ENCODE measurements at regions not wholly inside any gene's neighbourhood (a gene's known extent, or its start where the extent isn't known, plus 50 kb on each side); places are given as distances from the start of the nearest gene placed in this dataset.

GRCh38 chr3:115450036-115450435 lies 173.3 kb upstream of the GAP43 start:
- no peak for DNase-seq

DNA sequence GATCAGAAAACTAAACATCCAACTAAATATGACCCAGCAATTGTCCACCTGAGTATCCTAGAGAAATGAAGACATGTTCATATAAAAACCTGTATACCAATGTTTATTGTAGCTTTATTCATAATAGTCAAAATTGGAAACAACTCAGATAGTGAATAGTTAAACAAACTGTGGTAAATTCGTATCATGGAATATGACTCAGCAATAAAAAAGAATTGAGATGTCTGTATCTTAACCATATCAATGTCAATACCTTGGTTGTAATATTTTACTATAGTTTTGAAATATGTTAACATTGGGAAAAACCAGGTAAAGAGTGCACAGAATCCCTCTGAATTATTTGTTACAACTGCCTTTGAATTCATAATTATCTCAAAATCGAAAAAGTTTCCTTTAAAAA lies 159.3 kb upstream of the GAP43 start:
- no peak for DNase-seq

DNA sequence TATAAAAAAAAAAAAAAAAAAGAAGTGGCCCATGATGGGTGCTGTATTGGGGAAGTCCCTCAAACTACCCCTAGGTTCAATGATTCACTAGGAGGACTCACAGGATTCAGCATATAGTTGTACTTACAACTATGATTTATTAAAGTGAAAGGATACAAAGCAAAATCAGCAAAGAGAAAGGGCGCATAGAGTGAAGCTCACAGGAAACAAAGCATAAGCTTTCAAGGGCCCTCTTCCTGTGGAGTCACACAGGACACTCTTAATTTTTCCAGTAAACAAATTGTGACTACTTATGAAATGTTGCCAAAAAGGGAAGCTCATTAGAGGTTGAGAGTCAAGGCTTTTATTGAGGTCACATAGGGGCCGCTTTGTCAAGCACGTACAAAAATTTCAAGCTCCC lies 153.7 kb upstream of the GAP43 start:
- no peak for DNase-seq

DNA sequence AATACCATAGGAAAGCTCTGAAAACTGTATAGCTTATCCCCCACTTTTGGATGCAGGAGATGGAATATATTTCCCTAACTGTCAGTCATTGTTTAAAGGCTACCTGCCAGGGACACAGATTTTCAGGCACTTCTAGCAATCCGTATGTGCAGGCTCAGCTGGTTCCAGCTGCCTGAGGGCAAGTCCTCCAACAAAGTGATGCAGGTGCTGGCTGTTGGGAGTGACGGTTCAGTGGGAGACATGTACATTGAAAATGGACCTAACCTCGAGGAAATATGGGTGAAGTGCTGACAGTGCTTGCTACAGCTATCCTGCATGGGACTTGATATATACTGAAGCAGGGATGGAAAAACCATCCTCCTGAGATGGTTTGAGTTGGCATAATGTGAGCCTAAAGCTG lies 153.1 kb upstream of the GAP43 start:
- DNase-seq: no peak

DNA sequence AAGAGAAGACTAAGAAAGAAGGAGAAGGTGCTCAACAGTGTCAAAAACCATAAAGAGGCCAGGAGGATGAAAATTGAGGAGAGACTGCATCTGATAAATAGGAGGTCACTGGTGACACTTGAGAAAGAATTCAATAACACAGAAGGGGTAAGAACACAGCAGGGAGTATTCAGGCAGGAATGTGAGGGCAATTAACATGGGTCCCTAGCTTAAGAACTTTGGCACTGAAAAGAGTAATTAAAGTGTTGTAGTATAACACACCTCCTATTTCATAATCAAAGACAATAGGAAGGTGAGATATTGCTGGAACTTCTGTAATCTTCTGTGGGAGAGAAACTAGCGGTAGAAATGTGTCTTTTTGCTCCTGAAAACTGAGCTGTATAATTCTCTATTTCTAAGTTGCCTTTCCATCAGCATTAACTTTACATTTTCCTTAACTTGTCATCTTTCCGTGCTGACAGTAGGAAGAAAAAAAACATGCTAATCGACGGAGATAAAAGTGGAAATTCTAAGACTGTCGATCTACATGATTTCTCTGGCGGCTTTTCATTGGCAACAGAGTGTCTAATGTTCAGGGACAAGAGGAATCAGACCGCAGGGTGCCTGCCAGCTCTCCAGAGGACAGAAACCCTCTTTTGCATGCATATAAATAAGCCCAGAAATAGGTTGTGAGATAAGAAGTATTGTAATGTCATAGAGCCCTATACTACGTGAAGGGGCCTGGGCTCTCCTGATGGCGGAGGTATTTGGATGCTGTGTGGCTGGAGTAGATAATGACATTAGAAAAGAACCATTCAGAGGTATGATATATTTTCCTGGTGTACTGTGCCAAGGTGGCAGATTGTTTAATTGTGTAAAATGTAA lies 147.9 kb upstream of the GAP43 start:
- DNase-seq: no peak

DNA sequence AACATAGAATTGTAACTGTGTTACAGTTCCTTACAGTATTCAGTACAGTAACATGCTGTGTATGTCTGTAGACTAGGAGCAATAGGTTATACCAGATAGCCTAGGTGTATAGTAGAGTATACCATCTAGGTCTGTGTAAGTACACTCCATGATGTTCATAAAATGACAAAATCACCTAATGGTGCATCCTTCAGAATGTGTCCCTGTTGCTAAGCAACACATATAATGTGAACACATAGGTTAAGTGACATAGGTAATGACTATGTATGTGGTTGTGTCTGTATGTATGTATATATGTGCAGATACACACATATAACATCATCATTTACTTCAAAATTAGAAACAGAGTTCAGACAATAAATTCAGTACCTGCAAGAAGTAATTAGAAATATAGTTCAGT lies 146.8 kb upstream of the GAP43 start:
- no peak for DNase-seq

GRCh38 chr3:115478359-115478758 lies 145.0 kb upstream of the GAP43 start:
- DNase-seq: no peak

DNA sequence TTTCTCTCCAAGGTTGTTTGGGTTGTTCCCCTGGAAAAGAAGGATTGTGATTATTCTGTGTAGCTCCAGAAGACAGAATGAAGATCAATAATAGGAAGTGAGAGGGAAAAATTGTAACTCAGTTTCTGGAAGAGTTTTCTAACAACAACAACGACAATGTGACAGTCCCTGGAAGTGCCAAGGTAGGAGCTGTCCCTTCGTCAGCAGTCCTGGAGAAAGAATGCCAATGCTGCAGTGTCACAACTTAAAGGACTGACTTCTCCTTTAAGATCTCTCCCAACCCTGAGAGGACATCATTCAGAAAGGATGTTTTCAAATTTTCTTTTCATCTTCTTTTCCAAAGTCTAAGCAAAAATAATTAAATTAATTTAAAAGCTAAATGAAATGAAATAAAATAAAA lies 136.4 kb upstream of the GAP43 start:
- DNase-seq: no peak

GRCh38 chr3:115487968-115488367 lies 135.3 kb upstream of the GAP43 start:
- no peak for DNase-seq

GRCh38 chr3:115488409-115488808 lies 134.9 kb upstream of the GAP43 start:
- DNase-seq: no peak

DNA sequence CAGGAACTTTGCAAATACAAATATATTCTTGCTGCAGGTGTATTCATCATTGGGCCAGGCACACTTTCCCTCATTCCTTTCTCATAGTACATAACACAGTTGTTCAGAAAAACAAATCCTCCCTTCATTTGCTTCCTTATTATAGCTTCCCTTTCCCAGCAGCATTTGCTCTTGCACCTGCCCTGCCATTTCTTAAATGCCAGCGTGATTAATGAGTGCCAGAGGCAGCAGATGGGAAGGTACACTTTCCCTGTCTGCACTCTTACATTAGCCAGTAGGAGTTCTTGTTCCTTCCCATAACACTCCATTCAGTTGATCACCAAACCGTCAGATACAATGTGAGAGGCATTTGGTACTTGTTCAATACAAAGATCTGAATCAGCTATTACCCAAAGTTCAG lies 128.5 kb upstream of the GAP43 start:
- no peak for DNase-seq

DNA sequence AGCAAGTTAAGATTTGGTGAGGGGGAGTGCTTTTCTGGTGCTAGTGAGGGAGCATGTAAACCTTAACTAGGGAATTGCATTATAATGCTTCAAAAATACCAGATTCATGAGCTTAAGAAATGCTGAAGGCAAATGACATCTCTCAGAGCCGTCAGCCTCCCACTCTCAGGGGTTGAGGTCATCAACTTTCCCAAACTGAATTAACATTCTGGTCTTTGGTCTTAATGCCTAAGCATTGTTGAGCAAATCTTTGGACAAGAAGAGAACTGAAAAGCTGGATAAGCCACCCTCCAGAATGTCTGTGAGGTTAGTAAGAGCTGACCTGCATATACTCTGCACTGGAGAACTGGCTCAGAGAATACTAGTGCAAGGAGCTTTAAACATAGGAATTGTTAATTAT lies 124.9 kb upstream of the GAP43 start:
- DNase-seq: no peak

GRCh38 chr3:115498898-115499297 lies 124.4 kb upstream of the GAP43 start:
- no peak for DNase-seq

- DNase-seq: no peak
Observed at GRCh38 chr3:115499666-115500065, 123.6 kb upstream of the GAP43 start.

DNA sequence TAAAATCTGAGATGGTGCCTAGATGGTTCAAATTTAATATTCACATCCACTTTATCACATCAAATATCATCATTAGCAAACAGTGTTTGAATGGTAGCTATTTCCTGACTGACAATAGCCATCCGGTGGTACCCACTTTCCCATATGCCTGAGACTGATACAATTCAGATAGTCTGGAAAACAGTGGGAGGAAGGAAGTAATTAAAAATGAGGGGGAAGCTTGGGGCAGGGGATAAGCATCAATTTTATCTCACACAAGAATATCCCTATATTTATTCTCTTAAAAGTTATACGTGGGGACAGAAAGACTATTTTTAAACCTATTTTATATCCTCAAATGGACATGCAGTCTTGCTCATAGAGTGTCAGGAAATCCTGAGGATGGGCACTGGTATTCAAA lies 122.5 kb upstream of the GAP43 start:
- no peak for DNase-seq

- no peak for DNase-seq
Observed at GRCh38 chr3:115502128-115502527, 121.2 kb upstream of the GAP43 start.

DNA sequence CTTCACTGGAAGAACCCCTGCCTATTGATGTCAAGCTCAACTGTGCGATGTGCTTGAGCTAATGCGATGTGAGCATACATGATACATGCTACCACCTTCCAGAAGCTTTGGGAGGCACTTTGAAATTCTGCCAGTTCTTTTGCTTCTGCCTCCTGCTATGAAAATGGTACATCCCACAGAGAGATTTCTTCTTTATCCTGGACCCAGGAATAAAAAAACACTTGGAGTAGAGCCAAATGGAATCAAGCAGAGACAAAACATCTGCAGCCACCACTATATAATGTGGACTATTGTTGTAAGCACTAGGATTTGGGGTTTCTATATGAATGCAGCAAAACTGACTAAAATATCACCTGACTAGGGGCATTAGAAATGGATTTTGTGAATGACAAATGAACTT lies 119.9 kb upstream of the GAP43 start:
- DNase-seq: peak; percentile 23 to 28

- DNase-seq: no peak
Observed at GRCh38 chr3:115508562-115508961, 114.7 kb upstream of the GAP43 start.

GRCh38 chr3:115512565-115513415 lies 110.5 kb upstream of the GAP43 start:
- peak; percentile 24 to 36 for DNase-seq

GRCh38 chr3:115513416-115513800 lies 109.9 kb upstream of the GAP43 start:
- DNase-seq: no peak

GRCh38 chr3:115517457-115518050 lies 105.8 kb upstream of the GAP43 start:
- no peak for DNase-seq

- DNase-seq: peak; percentile 59 to 64
Observed at GRCh38 chr3:115518100-115518852, 105.0 kb upstream of the GAP43 start.
